ENCODE measurements at regions not wholly inside any gene's neighbourhood (a gene's known extent, or its start where the extent isn't known, plus 50 kb on each side); places are given as distances from the start of the nearest gene placed in this dataset.

- Histone ChIP-seq H3K27ac (no peak overlapping the region), H3K27me3 (no peaks in the 10 kb centered on the region), H3K36me3 (no peaks in the 10 kb centered on the region), H3K4me3 (no peak overlapping the region), H3K9me3 (peaks cover 0 to 3% (median 0%) of the 10 kb centered on the region in 4 donors), H3K4me1 (no peaks in the 10 kb centered on the region)
- DNase-seq, result no peak
- intact Hi-C loops (cut with DNase I), result no loop called here
- 68 to 77% methylated on average over 3 of the region's 3 CpGs for WGBS, 2 donors
- TF ChIP-seq EP300 (IDR thresholded peaks at IDR 0.05), result no peak
- no peak for TF ChIP-seq CTCF (IDR thresholded peaks at IDR 0.05)
- no peak for TF ChIP-seq POLR2AphosphoS5 (IDR thresholded peaks at IDR 0.05)
- no peak for TF ChIP-seq POLR2A (IDR thresholded peaks at IDR 0.05)
Observed at GRCh38 chr14:61972711-61973110, 210.5 kb downstream of the SNAPC1 start.

- intact Hi-C loops (cut with DNase I), result no loop called here
- Histone ChIP-seq H3K27me3 (no peaks in the 10 kb centered on the region), H3K4me1 (no peaks in the 10 kb centered on the region), H3K9me3 (peaks cover 0 to 3% (median 0%) of the 10 kb centered on the region in 4 donors), H3K36me3 (no peaks in the 10 kb centered on the region), H3K27ac (no peak overlapping the region), H3K4me3 (no peak overlapping the region)
- TF ChIP-seq EP300 (IDR thresholded peaks at IDR 0.05) (no peak), POLR2A (IDR thresholded peaks at IDR 0.05) (no peak), CTCF (IDR thresholded peaks at IDR 0.05) (no peak), POLR2AphosphoS5 (IDR thresholded peaks at IDR 0.05) (no peak)
- DNase-seq, result no peak
- WGBS, 2 donors, result 93 to 95% methylated on average over 5 of the region's 5 CpGs
Observed at GRCh38 chr14:61973981-61974380, 211.8 kb downstream of the SNAPC1 start.

- Histone ChIP-seq H3K27me3 (no peaks in the 10 kb centered on the region), H3K4me1 (no peaks in the 10 kb centered on the region), H3K4me3 (no peak overlapping the region), H3K36me3 (no peaks in the 10 kb centered on the region), H3K9me3 (peaks cover 0 to 3% (median 0%) of the 10 kb centered on the region in 4 donors), H3K27ac (no peak overlapping the region)
- TF ChIP-seq POLR2A (IDR thresholded peaks at IDR 0.05) (no peak), EP300 (IDR thresholded peaks at IDR 0.05) (no peak), POLR2AphosphoS5 (IDR thresholded peaks at IDR 0.05) (no peak), CTCF (IDR thresholded peaks at IDR 0.05) (no peak)
- DNase-seq, result no peak
- intact Hi-C loops (cut with DNase I), result no loop called here
Observed at GRCh38 chr14:61977217-61977616, 215.0 kb downstream of the SNAPC1 start.

GRCh38 chr14:61988240-61988639 is 226.0 kb downstream of the SNAPC1 start:
- Histone ChIP-seq H3K4me1 (no peaks in the 10 kb centered on the region), H3K36me3 (no peaks in the 10 kb centered on the region), H3K9me3 (no peaks in the 10 kb centered on the region), H3K27ac (no peak overlapping the region), H3K4me3 (no peak overlapping the region), H3K27me3 (no peaks in the 10 kb centered on the region)
- 33 to 73% methylated on average over 2 of the region's 2 CpGs for WGBS, 2 donors
- intact Hi-C loops (cut with DNase I), result no loop called here
- TF ChIP-seq POLR2A (IDR thresholded peaks at IDR 0.05), result no peak
- TF ChIP-seq CTCF (IDR thresholded peaks at IDR 0.05), result no peak
- no peak for DNase-seq

GRCh38 chr14:61992139-61992538 is 229.9 kb downstream of the SNAPC1 start:
- TF ChIP-seq CTCF (IDR thresholded peaks at IDR 0.05), result no peak
- no peak for TF ChIP-seq POLR2A (IDR thresholded peaks at IDR 0.05)
- TF ChIP-seq POLR2AphosphoS5 (IDR thresholded peaks at IDR 0.05), result no peak
- TF ChIP-seq EP300 (IDR thresholded peaks at IDR 0.05), result no peak

More at GRCh38 chr14:61992139-61992538, 229.9 kb downstream of the SNAPC1 start:
- DNase-seq, result no peak
- WGBS, 2 donors, result 20 to 59% methylated on average over 8 of the region's 8 CpGs
- no peak overlapping the region for H3K27ac ChIP-seq
- no peaks in the 10 kb centered on the region for H3K36me3 ChIP-seq
- H3K9me3 ChIP-seq, result no peaks in the 10 kb centered on the region
- intact Hi-C loops (cut with DNase I), result no loop called here
- H3K4me1 ChIP-seq, result no peaks in the 10 kb centered on the region
- H3K4me3 ChIP-seq, result no peak overlapping the region
- H3K27me3 ChIP-seq, result no peaks in the 10 kb centered on the region
